Kidney epithelial cell (primary cell): ENCODE measurements at regions not wholly inside any gene's neighbourhood (a gene's known extent, or its start where the extent isn't known, plus 50 kb on each side); places are given as distances from the start of the nearest gene placed in this dataset.

Source experiments
- DNase-seq: peaks from one replicate; pipeline ENCODE4 v3.0.0-alpha.2; 2010; ENCODE audit warnings: low read depth
- H3K27me3 ChIP-seq: 2 replicates; pipeline ENCODE4 v1.6.0; 2011; ENCODE audit warnings: low read length; ENCODE audit not compliant: control insufficient read depth, insufficient read depth
- H3K36me3 ChIP-seq: 2 replicates; pipeline ENCODE4 v1.5.1; 2011; ENCODE audit warnings: low read length; ENCODE audit not compliant: control insufficient read depth, insufficient read depth
- H3K4me3 ChIP-seq: 2 replicates; pipeline ENCODE4 v1.5.1; 2011; ENCODE audit warnings: low read depth, mild to moderate bottlenecking, control low read depth, low read length
- TF ChIP-seq, protein P1 (sequence below): IDR thresholded peaks from 2 replicates; pipeline ENCODE4 v1.5.1; 2011; ENCODE audit warnings: mild to moderate bottlenecking, moderate library complexity, low read length, control low read depth, inconsistent platforms; ENCODE audit not compliant: insufficient read depth, poor library complexity, severe bottlenecking

DNA sequence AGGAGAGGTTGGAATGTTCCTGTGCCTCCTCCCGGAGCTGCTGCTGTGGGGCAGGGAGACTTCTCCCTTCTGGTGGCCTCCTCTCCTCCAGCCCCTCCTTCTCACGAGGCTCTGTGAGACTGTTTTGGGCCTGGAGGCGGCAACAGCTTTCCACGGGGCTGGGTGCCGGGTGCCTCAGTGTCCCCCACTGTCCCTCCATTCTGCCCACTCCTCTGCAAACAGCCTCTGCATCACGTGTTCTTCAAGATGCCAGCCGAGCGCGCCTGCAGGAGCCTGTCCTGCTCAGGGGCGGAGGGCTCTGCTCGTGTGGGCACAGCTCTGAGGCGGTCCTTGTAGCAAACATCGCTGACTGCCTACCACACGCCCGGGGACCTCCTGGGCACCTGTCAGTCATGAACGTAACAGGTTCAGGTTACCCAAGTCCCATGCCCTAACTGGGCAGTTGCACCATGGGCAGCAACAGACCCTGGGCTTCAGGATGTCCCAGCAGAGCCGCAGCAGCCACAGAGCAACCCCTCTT, 70.8 kb downstream of the RRM2 start:
- Histone ChIP-seq H3K36me3 (no peaks in the 10 kb centered on the region), H3K27me3 (no peaks in the 10 kb centered on the region), H3K4me3 (no peak overlapping the region)
- no peak for DNase-seq
- TF ChIP-seq, protein P1, sequence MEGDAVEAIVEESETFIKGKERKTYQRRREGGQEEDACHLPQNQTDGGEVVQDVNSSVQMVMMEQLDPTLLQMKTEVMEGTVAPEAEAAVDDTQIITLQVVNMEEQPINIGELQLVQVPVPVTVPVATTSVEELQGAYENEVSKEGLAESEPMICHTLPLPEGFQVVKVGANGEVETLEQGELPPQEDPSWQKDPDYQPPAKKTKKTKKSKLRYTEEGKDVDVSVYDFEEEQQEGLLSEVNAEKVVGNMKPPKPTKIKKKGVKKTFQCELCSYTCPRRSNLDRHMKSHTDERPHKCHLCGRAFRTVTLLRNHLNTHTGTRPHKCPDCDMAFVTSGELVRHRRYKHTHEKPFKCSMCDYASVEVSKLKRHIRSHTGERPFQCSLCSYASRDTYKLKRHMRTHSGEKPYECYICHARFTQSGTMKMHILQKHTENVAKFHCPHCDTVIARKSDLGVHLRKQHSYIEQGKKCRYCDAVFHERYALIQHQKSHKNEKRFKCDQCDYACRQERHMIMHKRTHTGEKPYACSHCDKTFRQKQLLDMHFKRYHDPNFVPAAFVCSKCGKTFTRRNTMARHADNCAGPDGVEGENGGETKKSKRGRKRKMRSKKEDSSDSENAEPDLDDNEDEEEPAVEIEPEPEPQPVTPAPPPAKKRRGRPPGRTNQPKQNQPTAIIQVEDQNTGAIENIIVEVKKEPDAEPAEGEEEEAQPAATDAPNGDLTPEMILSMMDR, result no peak

DNA sequence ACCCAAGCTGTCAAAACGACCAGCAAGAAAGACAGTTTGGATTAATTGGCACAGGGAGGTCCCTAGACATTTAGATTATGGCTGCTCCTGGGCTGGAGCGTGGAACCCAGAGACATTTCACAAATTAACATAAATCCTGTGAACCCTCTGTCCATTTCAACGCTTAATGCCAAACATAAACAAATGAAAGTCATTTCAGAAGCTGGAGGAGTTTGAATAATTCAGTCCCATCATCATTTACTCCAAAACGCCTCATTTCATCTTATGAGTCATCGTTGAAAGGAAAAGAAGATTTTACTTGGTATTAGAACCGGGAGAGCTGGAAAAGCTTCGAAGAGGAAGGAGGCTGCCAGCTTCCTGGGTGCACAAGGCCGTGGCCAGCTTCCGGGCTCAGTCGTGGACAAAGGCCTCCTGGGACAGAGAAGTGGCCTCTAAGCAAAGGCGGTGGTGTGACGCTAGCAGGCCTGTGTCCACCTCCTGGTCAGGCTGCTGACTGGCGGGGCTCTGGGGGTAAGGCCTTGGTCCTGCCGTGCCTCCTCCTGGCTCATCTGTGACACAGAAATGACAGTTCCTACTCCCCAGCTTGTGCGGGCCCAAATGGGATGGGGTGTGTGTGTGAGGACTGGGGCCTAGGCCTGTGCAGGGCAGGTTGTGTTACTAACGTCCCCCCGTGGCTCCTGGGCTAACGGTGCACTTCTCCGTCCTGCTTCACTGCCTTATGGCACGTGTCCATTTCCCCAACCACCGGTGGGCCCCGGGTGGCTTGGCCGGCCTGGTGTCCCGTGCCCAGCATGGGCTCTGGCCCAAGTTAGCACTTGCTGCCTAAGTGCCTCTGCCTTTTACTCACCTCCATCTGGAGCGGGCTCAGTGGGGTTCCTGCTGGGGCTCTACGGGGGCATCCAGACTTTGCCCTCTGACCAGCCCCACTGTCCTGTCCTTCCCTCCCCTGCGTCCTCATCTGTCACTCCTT, 71.6 kb downstream of the RRM2 start:
- DNase-seq, result no peak
- no peaks in the 10 kb centered on the region for H3K27me3 ChIP-seq
- TF ChIP-seq, protein P1, result no peak
- H3K4me3 ChIP-seq, result no peak overlapping the region
- no peaks in the 10 kb centered on the region for H3K36me3 ChIP-seq

DNA sequence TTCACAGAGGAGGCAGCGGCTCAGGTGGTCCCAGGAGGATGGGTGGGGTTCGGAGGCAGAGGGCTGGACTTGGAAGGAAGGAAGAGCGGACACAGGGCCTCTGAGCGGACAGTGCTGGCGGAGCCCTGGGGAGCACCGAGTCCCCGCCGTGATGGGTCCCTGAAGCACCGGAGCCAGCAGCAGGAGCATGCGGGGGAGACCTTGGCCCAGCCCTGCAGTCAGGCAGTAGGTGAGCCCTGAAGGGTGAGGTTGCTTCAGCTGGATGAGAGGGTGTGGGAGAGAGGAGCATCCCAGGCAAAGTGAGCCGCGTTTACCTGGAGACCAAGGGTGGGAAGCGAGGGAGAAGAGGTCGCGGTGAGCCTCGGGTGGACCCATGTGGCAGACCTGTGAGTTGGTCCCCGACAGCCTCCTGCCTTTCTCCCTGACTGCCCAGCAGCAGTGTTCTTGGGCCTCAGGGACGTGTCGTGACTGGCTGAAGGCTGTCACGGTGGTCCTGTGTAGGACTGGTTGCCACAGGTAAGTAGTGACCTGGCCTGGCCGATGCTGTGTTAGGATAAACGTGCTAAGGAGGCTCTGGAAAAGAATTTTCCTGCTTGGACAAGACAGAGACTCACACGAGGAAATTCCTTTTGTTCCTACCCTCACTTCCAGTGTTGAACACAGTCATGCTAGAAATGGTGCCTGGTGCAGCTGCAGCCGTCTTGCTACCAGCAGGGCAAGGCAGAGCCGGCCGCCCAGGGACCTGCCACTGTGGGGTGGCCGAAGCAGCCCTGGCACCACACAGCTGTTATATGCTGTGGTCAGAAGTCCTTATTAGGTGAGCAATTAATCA, 73.0 kb downstream of the RRM2 start:
- Histone ChIP-seq H3K27me3 (no peaks in the 10 kb centered on the region), H3K4me3 (no peak overlapping the region), H3K36me3 (no peaks in the 10 kb centered on the region)
- TF ChIP-seq, protein P1, result no peak
- DNase-seq, result no peak

DNA sequence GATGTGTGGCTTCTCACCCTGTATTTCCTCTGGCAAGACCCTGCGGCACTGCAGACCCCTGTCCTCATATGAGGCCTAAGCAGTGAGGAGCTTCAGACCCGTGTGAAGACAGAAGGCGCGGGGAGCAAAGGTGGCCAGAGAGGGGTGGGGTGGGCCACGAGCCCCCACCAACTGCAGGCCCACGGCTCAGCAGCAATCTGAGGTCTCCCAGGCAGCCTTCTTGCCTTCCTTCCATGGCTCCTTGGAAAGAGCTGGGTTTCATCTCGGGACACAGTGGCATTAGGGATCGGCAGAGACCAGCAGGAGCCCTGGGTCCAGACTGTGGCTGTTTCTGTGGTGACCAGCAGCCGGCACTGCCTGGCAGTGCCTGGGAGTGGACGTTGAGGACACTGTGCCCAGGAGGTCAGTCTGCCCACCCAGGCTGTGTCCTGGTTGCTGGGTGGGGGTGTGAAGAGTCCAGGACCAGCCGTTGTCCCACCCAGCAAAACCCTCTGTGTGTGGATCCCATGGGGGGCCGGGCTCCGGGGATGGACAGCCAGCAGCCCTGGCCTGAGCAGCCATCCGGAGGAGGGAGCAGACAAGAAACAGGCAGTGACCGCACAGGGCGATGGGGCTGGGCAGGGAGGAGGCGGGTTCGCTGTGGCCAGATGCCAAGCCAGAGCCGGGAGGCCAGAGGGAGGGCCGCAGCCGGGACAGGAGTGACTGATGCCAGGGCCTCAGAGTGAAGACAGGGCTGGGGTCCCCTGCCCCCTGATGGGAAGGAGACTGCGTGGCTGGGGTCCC, 73.8 kb downstream of the RRM2 start:
- Histone ChIP-seq H3K4me3 (no peak overlapping the region), H3K36me3 (no peaks in the 10 kb centered on the region), H3K27me3 (no peaks in the 10 kb centered on the region)
- TF ChIP-seq, protein P1, result no peak
- no peak for DNase-seq

DNA sequence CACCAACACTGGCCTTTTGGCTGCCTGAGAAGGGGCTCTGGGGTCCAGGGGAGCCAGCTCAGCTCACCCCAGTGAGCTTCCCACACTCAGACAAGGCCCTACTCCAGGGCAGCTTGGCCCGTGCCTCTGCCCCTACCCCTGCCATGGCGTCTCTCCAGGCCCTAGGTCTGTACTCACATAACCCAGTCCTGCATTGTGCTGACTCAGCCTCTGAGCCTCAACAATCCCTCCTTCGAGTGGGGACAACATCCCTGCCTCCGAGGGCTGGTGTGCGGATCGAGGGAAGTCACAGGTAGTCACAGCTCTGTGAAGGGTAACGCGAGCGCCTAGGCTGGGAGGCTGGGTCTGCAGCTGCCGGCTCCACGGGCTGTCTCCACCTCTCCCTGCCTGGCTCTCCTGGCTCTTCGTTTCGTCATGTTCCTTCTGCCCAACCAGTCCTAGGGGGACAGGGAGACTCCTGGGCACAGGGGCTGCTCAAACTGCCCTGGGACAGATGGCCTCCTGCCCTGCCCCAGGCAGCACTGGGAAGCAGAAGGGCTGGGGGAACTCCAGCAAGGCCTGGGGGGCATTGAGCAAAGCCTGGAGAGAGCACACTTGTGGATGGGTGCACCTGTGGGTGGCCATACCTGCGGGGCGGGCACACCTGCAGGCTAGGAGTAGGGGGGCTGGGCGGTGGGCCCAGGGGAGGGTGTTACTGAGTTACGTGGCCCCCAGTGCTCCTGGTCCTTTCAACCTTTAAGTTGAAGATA, 74.6 kb downstream of the RRM2 start:
- TF ChIP-seq, protein P1, result no peak
- Histone ChIP-seq H3K36me3 (no peaks in the 10 kb centered on the region), H3K4me3 (no peak overlapping the region), H3K27me3 (no peaks in the 10 kb centered on the region)
- no peak for DNase-seq
